Esophagus squamous epithelium (tissue), 4 donors: ENCODE measurements at regions not wholly inside any gene's neighbourhood (a gene's known extent, or its start where the extent isn't known, plus 50 kb on each side); places are given as distances from the start of the nearest gene placed in this dataset.

Source experiments
- CTCF ChIP-seq, 6 experiments: fragments of 450-650 bp in 4 of 6; fragments of 200-600 bp in 2 of 6; sonication (generic) in 2 of 6; IDR thresholded peaks; one replicate each; pipeline ENCODE4 v1.5.1; 2016 to 2019; ENCODE audit warnings: antibody characterized with exemption in 6 of 6, mild to moderate bottlenecking in 4 of 6, moderate library complexity in 4 of 6
- POLR2A ChIP-seq, 4 donors: fragments of 450-650 bp; IDR thresholded peaks; one replicate each; pipeline ENCODE4 v1.6.1; 2017; ENCODE audit warnings: antibody characterized with exemption in 4 of 4, mild to moderate bottlenecking in 4 of 4, moderate library complexity in 3 of 4

GRCh38 chr1:208538587-208538986 is 294.4 kb upstream of the PLXNA2 start:
- TF ChIP-seq CTCF (IDR thresholded peaks at IDR 0.05) (no peak), POLR2A (IDR thresholded peaks at IDR 0.05) (no peak)
